Muscle of leg (tissue), 3 donors: ENCODE measurements at regions not wholly inside any gene's neighbourhood (a gene's known extent, or its start where the extent isn't known, plus 50 kb on each side); places are given as distances from the start of the nearest gene placed in this dataset.
"Not testable (repeated sequence)": the region's sequence is repeated elsewhere in the genome, so short reads cannot be mapped to it uniquely, and the experiment has no call there.

Experiments
- DNase-seq: peaks from one replicate; pipeline ENCODE4 v3.0.0; 2013
- H3K27ac ChIP-seq: one replicate; pipeline ENCODE4 v1.5.1; 2013; ENCODE audit warnings: mild to moderate bottlenecking, low read length, control low read depth
- H3K27me3 ChIP-seq: one replicate; pipeline ENCODE4 v1.6.1; 2013; ENCODE audit warnings: low read length; ENCODE audit not compliant: control insufficient read depth, insufficient read depth
- H3K36me3 ChIP-seq: one replicate; pipeline ENCODE4 v1.6.1; 2013; ENCODE audit warnings: low read length; ENCODE audit not compliant: control insufficient read depth, insufficient read depth
- H3K4me1 ChIP-seq: one replicate; pipeline ENCODE4 v1.6.1; 2013; ENCODE audit warnings: low read length; ENCODE audit not compliant: control insufficient read depth, insufficient read depth
- H3K4me3 ChIP-seq: one replicate; pipeline ENCODE4 v1.5.1; 2013; ENCODE audit warnings: low read length, control low read depth
- H3K9me3 ChIP-seq: replicated peaks from 2 replicates; pipeline ENCODE4 v1.6.1; 2013; ENCODE audit warnings: low read depth, low read length; ENCODE audit not compliant: control insufficient read depth
- WGBS: methylation state at CpG from one replicate; pipeline ENCODE4 v1.1.5; 2013; ENCODE audit warnings: missing lambda C conversion rate; ENCODE audit not compliant: insufficient coverage; 5-methylcytosine and 5-hydroxymethylcytosine counted together

DNA sequence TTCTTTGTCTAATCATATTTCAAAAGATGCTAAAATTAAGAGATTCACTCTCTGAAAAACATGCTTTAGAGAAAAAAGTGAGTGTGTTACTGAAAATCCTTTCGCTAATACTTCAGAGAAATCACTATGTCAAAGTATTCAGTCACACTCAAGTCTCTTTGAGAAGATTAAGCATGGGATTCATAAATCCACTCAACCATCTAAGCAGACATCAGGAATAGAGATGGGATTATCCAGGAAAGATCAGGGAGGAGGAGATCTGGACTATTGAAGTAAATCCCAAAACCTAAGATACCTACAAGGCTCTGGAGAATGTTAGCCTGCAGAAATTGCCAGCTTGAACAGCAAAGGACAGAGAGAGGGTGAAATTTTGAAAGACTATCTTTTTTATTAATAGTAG, 317.2 kb upstream of the ACO1 start:
- Histone ChIP-seq H3K4me1 (no peaks in the 10 kb centered on the region), H3K9me3 (no peaks in the 10 kb centered on the region), H3K27ac (no peak overlapping the region), H3K4me3 (no peak overlapping the region), H3K36me3 (no peaks in the 10 kb centered on the region), H3K27me3 (no peaks in the 10 kb centered on the region)
- no peak for DNase-seq
- WGBS = no CpG with 5 or more reads among the region's 1 CpG

DNA sequence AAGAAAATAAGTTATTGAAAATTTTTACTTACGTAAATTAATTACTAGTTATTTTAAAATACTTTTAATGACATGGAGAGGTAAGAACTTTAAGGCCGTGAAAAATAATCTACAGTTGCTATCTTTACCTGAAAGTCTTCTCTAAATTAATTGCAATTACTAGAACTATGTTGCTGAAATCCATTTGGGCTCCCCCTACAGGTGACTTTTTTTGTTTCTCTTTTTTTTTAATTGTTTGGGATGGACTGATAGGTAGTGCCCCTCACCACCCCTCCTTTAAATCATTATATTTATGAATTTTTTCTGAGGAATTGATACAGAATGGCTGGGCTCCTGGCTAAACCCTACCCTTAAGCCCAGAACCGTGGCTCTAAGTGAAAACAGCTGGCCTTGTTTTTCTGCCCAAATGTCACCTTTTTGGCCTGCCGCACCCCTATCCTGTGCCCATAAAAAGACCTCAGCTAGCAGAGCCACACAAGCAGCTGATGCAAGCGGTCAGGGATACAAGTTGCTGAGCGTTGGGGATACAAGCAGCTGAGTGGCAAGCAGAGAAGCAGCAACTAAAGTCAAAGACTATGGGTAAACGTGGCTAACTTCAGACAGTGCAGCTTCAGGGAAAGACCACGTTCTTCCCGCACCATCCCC, 315.2 kb upstream of the ACO1 start:
- no peak for DNase-seq
- Histone ChIP-seq H3K4me1 (no peaks in the 10 kb centered on the region), H3K4me3 (no peak overlapping the region), H3K9me3 (no peaks in the 10 kb centered on the region), H3K27ac (no peak overlapping the region), H3K27me3 (no peaks in the 10 kb centered on the region), H3K36me3 (no peaks in the 10 kb centered on the region)
- 73% methylated on average over 5 of the region's 9 CpGs for WGBS

DNA sequence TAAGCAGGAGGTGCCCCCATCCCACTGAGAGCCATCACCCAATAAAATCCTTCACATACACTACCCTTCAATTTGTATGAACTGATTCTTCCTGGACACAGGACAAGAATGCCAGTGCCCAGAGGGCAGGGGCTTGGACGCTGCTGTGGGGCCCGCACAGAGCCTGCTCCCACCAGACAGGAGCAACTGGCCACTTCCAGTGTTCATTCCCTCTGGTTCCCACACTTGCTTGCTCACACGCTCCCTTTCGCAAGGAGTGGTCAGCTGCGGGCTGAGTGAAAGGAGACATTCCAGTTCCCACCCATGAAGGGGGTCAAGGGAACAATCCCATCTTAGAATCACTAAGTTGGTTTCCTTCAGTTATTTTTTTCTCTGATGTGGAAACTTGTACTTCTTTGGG, 314.5 kb upstream of the ACO1 start:
- no peaks in the 10 kb centered on the region for H3K36me3 ChIP-seq
- no peaks in the 10 kb centered on the region for H3K27me3 ChIP-seq
- DNase-seq = no peak
- 100% methylated on average over 1 of the region's 5 CpGs for WGBS
- H3K4me3 ChIP-seq = no peak overlapping the region
- H3K4me1 ChIP-seq = no peaks in the 10 kb centered on the region
- H3K9me3 ChIP-seq = no peaks in the 10 kb centered on the region
- H3K27ac ChIP-seq = no peak overlapping the region

DNA sequence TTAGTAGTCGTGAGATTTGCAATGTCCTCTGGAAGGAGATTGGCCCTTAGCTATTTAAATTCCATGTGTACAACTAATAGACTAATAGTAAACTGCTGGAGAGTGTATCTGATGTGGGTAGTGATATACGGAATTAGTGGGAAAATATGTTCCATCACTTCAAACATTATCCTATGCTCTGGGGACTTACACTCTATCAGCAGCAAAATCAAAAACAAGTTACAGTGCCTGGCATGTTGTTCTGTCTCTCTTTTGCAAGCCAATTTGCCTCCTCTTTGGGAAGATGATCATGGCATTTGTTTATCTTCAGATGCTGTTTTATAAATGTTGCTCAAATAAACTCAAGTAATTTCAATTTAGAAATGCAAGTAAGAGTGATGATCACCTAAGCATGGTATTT, 311.9 kb upstream of the ACO1 start:
- Histone ChIP-seq H3K9me3 (no peaks in the 10 kb centered on the region), H3K27me3 (no peaks in the 10 kb centered on the region), H3K4me3 (no peak overlapping the region), H3K27ac (no peak overlapping the region), H3K4me1 (no peaks in the 10 kb centered on the region), H3K36me3 (no peaks in the 10 kb centered on the region)
- DNase-seq = no peak
- no CpG with 5 or more reads among the region's 2 CpGs for WGBS

DNA sequence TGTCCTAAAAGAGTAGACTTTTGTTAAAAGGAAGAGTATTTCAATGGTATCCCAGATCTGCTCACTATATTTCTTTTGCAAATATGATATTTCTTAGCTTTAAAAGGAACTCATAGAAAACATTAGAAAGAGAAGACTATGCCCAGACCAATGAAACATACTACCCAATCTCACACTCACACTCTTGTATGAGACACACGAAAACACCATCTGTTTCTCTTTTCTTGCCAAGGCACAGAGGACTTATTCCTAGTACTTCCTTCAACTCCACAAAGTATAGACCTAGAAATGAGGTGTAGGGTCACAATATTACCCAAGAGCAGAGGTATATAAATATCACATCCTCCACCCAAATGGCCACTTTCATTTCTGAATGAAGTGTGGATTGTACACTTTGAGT, 292.4 kb upstream of the ACO1 start:
- DNase-seq = no peak
- Histone ChIP-seq H3K27me3 (no peaks in the 10 kb centered on the region), H3K27ac (no peak overlapping the region), H3K36me3 (no peaks in the 10 kb centered on the region), H3K4me1 (no peaks in the 10 kb centered on the region), H3K4me3 (no peak overlapping the region), H3K9me3 (no peaks in the 10 kb centered on the region)
- WGBS = no CpG with 5 or more reads among the region's 1 CpG

DNA sequence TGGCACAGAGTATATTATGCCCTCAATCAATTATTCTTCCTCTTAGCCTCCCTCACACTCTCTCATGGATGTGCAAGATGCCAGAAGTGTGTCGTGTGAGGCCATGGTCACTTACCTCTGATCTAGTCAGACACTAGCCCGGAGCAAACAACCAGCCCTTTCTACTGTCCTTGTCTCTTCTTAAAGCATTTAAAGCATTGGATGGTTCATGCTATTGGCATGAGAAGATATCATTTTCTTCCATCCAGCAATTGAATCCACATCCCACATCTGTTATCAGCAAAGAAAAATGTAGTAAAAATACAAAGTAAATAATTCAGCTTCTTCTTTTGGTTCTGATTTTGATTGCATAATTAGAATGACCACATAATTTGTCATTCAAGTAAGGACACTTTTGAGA, 267.2 kb upstream of the ACO1 start:
- Histone ChIP-seq H3K4me1 (no peaks in the 10 kb centered on the region), H3K27ac (no peak overlapping the region), H3K36me3 (no peaks in the 10 kb centered on the region), H3K27me3 (no peaks in the 10 kb centered on the region), H3K9me3 (no peaks in the 10 kb centered on the region), H3K4me3 (no peak overlapping the region)
- no peak for DNase-seq
- WGBS = 75% methylated on average over 1 of the region's 2 CpGs

DNA sequence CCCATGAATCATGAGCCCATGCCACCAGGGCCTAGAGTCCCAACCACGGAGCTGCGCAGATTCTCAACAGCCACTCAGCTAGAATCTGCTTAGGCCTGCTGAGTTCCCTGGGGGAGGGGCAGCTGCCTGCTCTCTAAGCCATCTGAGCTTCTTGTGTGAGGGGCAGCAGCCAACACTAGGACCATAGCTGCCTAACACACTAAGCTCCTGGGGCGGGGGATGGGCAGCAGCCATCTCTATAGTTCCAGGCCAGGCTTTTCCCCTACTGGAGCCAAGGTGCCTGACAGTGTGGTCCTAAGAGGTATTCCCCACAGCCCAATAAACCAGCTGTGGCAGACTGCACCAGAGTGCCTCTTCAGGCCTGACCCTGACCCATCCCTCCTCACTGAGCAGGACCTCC, 255.9 kb upstream of the ACO1 start:
- WGBS = 88% methylated on average over 3 of the region's 3 CpGs
- no peaks in the 10 kb centered on the region for H3K36me3 ChIP-seq
- no peaks in the 10 kb centered on the region for H3K4me1 ChIP-seq
- H3K4me3 ChIP-seq = no peak overlapping the region
- no peak for DNase-seq
- no peak overlapping the region for H3K27ac ChIP-seq
- no peaks in the 10 kb centered on the region for H3K27me3 ChIP-seq
- H3K9me3 ChIP-seq = no peaks in the 10 kb centered on the region

DNA sequence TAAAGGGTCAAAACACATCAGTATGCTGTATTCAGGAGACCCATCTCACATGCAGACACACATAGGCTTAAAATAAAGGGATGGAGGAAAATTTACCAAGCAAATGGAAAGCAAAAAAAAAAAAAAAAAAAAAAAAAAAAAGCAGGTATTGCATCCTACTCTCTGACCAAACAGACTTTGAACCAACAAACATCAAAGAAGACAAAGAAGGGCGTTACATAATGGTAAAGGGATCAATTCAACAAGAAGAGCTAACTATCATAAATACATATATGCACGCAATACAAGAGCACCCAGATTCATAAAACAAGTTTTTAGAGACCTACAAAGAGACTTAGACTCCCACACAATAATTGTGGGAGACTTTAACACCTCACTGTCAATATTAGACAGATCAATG, 253.7 kb upstream of the ACO1 start:
- H3K9me3 ChIP-seq, H3K27ac ChIP-seq, H3K4me1 ChIP-seq, DNase-seq, H3K36me3 ChIP-seq, H3K4me3 ChIP-seq, H3K27me3 ChIP-seq: not testable (repeated sequence)
- no CpG with 5 or more reads among the region's 2 CpGs for WGBS

DNA sequence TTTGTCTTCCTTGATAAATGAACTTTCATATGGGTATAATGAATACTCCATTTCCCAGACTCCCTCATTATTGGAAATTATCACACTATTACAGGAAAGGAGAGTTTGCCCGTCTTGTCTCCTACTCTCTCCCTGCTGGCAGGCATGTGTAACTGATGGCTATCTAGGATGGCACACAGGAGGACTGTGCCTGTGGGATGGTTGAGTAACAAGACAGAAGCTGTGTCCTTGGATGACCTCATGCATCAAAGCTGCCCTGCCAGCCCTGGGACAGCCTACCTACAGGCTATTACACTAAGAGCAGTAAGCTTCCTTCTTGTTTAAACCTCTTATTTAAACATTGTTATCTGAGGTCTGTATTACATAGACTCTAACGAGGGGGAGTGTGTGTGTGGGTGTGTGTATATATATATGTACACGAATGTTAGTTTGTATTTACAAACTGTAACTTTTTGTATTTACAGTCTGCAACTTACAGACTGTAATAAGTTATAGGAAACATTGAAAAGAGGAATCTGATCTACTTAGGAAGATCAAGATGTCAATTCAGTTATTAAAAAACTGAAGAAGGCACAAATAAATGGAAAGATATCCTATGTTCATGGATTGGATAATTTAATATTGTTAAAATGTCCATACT, 247.6 kb upstream of the ACO1 start:
- no peak for DNase-seq
- no peaks in the 10 kb centered on the region for H3K9me3 ChIP-seq
- no peaks in the 10 kb centered on the region for H3K27me3 ChIP-seq
- H3K4me1 ChIP-seq = no peaks in the 10 kb centered on the region
- H3K4me3 ChIP-seq = no peak overlapping the region
- no peaks in the 10 kb centered on the region for H3K36me3 ChIP-seq
- H3K27ac ChIP-seq = no peak overlapping the region
- WGBS = no CpG with 5 or more reads among the region's 3 CpGs

DNA sequence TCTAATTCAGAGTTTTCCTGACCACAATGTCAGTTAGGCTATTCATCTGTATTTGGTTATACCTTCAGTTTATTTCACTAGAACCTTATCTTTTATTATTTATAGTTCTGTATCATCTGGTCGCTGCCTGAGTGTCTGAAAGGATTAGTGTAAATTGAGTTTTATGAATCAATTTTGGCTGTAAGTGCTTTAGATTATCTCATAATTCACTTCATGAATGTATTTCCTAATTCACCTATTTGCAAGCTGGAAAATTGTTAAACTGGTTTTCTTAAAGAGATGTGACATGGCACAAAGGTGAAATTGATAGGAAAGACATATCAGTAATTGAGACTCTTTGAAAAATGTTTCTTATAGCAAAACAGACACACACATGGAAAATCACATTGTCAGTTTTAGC, 242.4 kb upstream of the ACO1 start:
- Histone ChIP-seq H3K9me3 (no peaks in the 10 kb centered on the region), H3K4me3 (no peak overlapping the region), H3K27me3 (no peaks in the 10 kb centered on the region), H3K27ac (no peak overlapping the region), H3K4me1 (no peaks in the 10 kb centered on the region), H3K36me3 (no peaks in the 10 kb centered on the region)
- no CpG with 5 or more reads among the region's 1 CpG for WGBS
- DNase-seq = no peak

DNA sequence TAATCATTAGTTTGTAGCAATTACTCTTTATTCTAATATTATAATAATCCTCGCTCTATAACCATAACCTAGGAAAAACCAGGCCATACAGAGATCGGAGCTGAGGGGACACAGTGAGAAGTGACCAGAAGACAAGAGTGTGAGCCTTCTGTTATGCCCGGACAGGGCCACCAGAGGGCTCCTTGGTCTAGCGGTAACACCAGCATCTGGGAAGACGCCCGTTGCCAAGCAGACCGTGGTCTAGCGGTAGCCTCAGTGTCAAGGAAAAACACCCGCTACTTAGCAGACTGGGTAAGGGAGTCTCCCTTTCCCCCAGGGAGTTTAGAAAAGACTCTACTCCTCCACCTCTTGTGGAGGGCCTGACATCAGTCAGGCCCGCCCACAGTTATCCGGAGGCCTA, 235.9 kb upstream of the ACO1 start:
- not testable (repeated sequence) for H3K4me1 ChIP-seq, DNase-seq, H3K27me3 ChIP-seq, H3K36me3 ChIP-seq, H3K9me3 ChIP-seq, H3K4me3 ChIP-seq, H3K27ac ChIP-seq
- 82% methylated on average over 6 of the region's 11 CpGs for WGBS
